HG03280 (cell line): ENCODE measurements at regions not wholly inside any gene's neighbourhood (a gene's known extent, or its start where the extent isn't known, plus 50 kb on each side); places are given as distances from the start of the nearest gene placed in this dataset.
A peak's percentile ranks its signal among the peaks of the same experiment; 100 is the strongest.
"Not testable (repeated sequence)": the region's sequence is repeated elsewhere in the genome, so short reads cannot be mapped to it uniquely, and the experiment has no call there.

Experiments used
- ATAC-seq: cut with Tn5 transposase; IDR thresholded peaks from one replicate; pipeline ENCODE4 v1.9.1; 2021; ENCODE audit warnings: mild to moderate bottlenecking, moderate library complexity; ENCODE audit not compliant: unreplicated experiment

- not testable (repeated sequence) for ATAC-seq
These were observed 152.9 kb upstream of the HSFY1 start for GRCh38 chrY:18393633-18394032.

DNA sequence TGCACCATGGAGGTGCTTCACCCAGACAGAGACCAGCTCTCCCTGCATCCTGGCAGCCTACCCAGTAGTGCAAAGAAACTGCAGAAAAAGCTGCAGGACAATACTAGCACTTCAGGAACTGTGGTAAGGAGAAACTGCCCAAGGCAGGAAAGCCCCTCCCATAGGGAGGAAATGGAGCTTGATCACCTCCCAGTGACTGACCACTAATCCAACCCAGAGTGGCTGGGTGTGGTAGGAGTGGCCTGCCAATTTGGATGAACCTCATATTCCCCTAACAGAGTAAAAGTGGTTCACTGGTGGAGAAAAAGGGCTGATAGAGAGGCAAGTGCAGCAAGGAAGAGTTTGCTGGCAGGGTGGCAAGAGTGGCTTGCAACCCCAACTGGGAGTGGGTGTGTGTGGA, 125.7 kb upstream of the HSFY1 start:
- not testable (repeated sequence) for ATAC-seq

- not testable (repeated sequence) for ATAC-seq
These were observed 125.1 kb upstream of the HSFY1 start for GRCh38 chrY:18421457-18421856.

DNA sequence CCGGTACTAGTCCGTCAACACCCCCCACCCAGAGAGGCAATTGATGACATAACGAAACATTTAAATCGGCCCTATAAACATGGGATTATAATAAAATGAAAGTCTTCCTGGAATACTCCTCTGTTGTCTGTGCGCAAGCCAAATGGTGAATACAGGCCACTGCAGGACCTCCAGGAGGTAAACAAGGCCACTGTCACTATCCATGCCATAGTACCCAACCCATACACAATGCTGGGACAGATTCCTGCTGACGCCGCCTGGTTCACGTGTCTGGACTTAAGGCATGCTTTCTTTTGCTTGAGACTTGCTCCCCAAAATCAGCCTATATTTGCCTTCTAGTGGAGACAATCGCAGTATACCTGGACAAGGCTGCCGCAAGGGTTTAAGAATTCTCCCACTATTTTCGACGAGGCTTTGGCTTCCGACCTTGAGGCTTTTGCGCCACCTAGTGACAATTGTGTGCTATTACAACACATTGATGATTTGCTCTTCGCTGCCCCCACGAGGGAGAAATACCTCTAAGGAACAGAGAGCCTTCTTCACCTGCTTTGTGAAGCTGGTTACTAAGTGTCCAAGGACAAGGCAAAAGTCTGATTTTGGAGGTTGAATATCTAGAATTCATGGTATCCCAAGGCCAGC, 122.4 kb upstream of the HSFY1 start:
- peak; percentile 54 for ATAC-seq

DNA sequence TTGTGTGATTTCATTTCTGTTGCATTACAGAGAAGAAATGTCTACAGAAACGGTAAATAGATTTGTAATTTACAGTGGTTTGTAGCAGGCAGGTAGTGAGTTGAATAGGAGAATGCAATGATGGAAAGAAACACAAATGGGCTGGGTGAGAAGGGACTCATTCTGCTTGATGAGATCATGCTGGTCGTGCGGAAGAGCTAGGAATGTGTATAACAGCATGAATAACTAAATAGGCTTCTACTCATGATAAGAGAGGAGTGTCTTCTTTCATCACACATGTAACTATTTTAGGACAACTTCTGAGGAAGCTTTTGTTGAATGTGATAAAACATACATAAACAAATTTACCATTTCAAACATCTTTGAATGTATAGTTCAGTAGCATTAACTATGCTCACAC, 113.0 kb upstream of the HSFY1 start:
- not testable (repeated sequence) for ATAC-seq

GRCh38 chrY:18445853-18446252, 100.7 kb upstream of the HSFY1 start:
- ATAC-seq: peak; percentile 83

- ATAC-seq: not testable (repeated sequence)
These were observed 93.7 kb upstream of the HSFY1 start for GRCh38 chrY:18452815-18453214.

- ATAC-seq: not testable (repeated sequence)
These were observed 87.4 kb upstream of the HSFY1 start for GRCh38 chrY:18459136-18459535.

- ATAC-seq: not testable (repeated sequence)
These were observed 85.2 kb upstream of the HSFY1 start for GRCh38 chrY:18461211-18461911.

- ATAC-seq: not testable (repeated sequence)
These were observed 81.7 kb upstream of the HSFY1 start for GRCh38 chrY:18464812-18465211.

DNA sequence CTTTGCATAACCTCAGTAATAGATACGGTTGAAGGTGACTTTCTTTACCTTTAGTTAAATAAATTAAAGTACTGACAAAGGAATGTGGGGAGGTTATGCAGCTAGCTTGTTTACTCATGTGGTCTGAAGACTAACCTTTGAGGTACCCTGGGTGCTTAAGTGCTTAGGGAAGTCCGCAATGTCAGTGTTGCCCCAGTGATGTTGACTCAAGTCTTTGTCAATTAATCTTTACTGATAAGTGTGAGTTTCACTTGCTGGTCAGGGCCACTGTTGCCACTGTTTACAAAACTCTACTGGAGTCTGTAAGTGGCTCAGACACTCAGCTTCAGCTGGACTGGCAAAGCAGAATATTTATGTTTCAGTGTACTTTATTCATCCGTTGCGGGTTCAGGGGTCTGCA, 79.9 kb upstream of the HSFY1 start:
- not testable (repeated sequence) for ATAC-seq

DNA sequence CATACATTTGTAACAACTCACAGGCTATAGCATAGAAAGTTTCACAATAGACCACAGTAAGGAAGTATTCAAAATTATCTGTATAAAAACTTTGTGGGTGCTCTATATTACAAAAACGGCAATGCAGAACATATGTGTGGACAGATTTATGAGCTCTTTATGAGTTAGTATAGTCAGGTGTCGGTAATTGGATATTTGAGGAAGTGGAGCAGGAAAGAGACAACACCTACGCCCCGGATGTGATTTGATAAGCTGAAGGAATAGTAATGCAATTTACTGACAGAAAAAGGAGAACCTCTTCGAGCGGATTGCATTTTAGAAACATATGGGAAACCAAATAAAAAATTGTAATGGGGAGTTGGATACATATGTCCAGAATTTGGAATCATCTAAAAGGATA, 63.2 kb upstream of the HSFY1 start:
- not testable (repeated sequence) for ATAC-seq
